GM18505 (cell line): ENCODE measurements at regions not wholly inside any gene's neighbourhood (a gene's known extent, or its start where the extent isn't known, plus 50 kb on each side); places are given as distances from the start of the nearest gene placed in this dataset.
"Not testable (repeated sequence)": the region's sequence is repeated elsewhere in the genome, so short reads cannot be mapped to it uniquely, and the experiment has no call there.

Experiments
- ATAC-seq: cut with Tn5 transposase; IDR thresholded peaks from one replicate; pipeline ENCODE4 v1.9.1; 2021; ENCODE audit not compliant: unreplicated experiment
- POLR2A ChIP-seq: IDR thresholded peaks from 4 replicates; pipeline ENCODE4 v1.6.1; 2011; ENCODE audit warnings: borderline replicate concordance; ENCODE audit not compliant: insufficient read depth, insufficient read length; ENCODE audit errors: extremely low read depth

DNA sequence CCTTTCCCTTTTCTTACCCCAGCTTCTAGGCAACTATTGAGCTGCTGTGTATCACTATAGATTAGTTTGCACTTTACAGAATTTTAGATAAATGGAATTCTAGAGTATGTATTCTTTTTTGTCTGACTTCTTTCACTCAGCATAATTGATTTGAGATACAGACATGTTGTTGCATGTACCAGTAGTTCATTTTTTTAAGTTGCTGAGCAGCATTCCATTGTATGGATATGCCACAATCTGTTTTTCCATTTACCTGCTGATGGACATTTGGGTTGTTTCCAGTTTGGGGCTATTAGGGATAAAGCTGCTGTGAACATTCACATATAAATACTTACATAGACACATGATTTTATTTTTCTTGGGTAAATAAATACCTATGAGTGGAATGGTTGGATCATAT, 135.7 kb downstream of the IGF1 start:
- TF ChIP-seq POLR2A: no peak

GRCh38 chr12:102343361-102344121, 136.8 kb downstream of the IGF1 start:
- TF ChIP-seq POLR2A: no peak
- ATAC-seq: no peak

More for the DNA sequence above, 135.7 kb downstream of the IGF1 start:
- no peak for ATAC-seq

DNA sequence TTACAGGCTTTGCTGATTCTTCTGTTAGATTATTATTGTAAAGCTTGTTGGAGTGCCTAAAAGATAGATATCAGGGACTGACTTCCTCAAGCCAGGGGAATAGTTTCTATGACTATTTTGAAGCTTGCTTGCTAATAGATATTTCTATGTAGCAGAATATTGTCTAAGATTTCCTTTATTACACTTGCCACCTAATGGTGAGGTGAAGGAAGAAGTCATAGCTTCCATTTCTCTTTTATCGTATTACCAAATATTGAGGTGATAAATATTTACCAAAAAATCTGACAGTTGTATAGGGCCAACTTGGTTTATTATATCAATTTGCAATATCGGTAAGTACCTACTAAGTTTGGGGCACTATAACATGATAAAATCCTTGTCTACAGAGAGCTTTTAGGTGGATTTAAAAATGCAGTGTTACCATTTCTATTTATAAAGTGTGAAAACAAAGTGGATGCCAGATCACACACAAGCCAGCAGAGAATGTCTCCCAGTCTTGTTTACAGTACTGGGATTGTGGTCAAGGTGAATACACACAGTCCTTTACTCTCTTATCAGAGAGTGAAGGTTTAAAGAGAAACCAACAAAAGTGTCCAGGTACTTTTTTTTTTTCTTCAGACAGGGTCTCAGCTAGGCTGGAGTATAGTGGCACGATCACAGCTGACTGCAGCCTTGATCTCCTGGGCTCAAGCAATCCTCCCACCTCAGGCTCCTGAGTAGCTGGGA, 137.9 kb downstream of the IGF1 start:
- TF ChIP-seq POLR2A: no peak
- ATAC-seq: no peak

GRCh38 chr12:102334765-102335164, 137.1 kb upstream of the PMCH start:
- ATAC-seq: no peak
- TF ChIP-seq POLR2A: no peak

GRCh38 chr12:102331419-102331818, 133.8 kb upstream of the PMCH start:
- no peak for ATAC-seq
- no peak for TF ChIP-seq POLR2A

- no peak for TF ChIP-seq POLR2A
- no peak for ATAC-seq
These were observed 132.2 kb upstream of the PMCH start for GRCh38 chr12:102329883-102330282.

GRCh38 chr12:102326982-102327381, 129.3 kb upstream of the PMCH start:
- no peak for TF ChIP-seq POLR2A
- no peak for ATAC-seq

DNA sequence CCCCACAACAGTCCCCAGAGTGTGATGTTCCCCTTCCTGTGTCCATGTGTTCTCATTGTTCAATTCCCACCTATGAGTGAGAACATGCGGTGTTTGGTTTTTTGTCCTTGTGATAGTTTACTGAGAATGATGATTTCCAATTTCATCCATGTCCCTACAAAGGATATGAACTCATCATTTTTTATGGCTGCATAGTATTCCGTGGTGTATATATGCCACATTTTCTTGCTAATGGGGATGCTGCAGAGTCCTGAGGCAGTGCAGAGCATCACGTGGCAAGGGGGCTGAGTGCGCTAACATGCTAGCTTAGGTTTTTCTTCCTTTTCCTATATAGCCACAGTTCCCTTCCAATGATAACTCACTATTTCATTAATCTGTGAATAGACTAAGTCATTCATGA, 127.5 kb upstream of the PMCH start:
- ATAC-seq: not testable (repeated sequence)

- no peak for TF ChIP-seq POLR2A
- ATAC-seq: no peak
These were observed 126.2 kb upstream of the PMCH start for GRCh38 chr12:102323799-102324198.

DNA sequence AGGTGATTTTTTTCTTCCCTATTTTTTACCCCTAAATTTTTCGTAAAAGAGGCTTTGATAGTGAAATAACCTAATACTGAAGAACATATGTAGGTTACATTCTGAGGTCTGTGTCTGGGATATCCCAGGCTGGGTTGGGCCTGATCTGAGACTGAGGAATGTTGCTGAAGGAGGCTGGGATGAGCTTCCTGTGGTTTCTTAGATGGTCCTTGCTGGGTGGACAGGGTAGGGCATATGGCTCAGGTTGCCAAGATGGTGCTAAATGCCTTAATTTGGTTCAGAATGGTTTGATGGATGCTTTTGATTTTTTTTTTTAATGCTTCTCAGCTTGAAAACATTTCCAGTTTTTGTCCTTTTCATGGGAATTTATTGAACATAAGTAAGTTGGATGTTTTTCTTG, 124.6 kb upstream of the PMCH start:
- no peak for ATAC-seq
- no peak for TF ChIP-seq POLR2A

DNA sequence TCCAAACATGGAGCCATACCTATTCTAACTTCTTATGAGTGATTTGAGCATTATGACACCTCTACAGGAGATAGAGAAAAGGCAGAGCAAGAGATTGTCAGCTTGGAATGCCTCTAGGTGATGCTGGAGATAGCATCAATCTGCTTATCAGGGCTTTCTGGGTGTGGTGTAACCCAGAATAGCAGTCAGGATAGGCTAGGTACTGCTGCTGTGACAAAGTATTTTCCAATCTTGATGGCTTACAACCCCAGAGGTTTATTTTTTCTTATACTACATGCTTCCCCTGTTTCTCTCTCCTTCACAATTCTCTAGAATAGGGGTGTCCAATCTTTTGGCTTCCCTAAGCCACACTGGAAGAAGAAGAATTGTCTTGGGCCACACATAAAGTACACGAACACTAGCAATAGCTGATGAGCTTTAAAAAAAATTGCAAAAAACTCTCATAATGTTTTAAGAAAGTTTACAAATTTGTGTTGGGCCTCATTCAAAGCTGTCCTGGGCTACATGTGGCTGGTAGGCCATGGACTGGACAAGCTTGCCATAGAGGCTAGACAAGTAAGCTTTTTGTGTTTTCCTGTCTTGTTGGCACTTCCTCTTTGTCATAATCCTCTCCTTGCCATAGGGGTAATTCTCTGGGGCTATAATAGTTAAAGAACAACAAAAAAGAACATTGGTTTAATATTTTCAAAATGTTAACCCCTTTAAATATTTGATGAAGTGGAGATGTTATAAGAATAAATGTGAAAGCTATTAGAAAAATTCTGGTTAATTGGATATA, 123.9 kb upstream of the PMCH start:
- no peak for TF ChIP-seq POLR2A
- ATAC-seq: no peak

GRCh38 chr12:102317155-102317554, 119.5 kb upstream of the PMCH start:
- no peak for ATAC-seq
- TF ChIP-seq POLR2A: no peak

DNA sequence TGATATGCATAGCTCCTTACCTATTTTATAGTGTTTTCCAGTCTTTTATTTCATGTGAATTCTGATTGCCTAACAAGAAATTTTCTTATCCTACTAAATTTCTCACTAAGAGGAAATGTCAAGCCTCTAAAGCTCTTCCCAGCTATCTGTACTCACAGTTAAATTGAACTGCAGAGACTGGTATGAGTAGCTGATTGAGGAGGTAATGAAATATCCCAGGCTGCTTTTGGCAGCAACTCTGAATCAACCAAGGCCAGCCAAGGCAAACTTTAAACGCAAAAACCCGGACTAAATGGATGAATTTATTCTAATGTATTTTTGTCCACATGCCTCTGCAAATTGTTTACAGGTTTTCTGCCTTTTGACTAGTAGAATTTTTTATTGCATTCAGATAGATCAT, 119.1 kb upstream of the PMCH start:
- no peak for TF ChIP-seq POLR2A
- no peak for ATAC-seq

DNA sequence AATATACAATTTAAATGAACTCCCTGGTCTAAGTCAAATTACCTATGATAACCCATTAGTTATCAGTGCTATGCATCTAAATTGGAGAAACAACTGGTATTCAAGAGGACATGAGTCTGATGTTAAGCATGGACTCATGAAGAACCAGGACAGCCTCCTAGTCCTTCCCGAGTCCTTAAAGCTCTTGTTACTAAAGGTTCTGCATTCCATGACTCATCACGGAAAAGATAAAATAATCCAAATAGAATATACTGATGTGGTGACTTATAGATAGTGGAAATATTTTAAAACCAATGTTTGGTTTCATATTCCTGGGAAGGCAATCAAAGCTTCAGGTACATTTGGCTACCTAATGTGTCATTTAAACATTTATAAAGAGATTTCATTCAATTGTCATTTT, 117.2 kb upstream of the PMCH start:
- ATAC-seq: no peak
- TF ChIP-seq POLR2A: no peak

GRCh38 chr12:102313116-102313971, 115.7 kb upstream of the PMCH start:
- ATAC-seq: not testable (repeated sequence)
